SK-N-SH (cell line): ENCODE measurements at regions not wholly inside any gene's neighbourhood (a gene's known extent, or its start where the extent isn't known, plus 50 kb on each side); places are given as distances from the start of the nearest gene placed in this dataset.
"Not testable (repeated sequence)": the region's sequence is repeated elsewhere in the genome, so short reads cannot be mapped to it uniquely, and the experiment has no call there.

Experiments used
- CTCF ChIA-PET: fragments of 300-600, 350-600 bp; formaldehyde crosslinking; extraction: SDS; loops from one replicate; lab custom pipeline; 2021; lab: Yijun Ruan, JAX
- POLR2A ChIA-PET: fragments of 350-600 bp; sonication (Branson Sonifier 250); formaldehyde crosslinking; extraction: SDS; loops from one replicate; lab custom pipeline; 2020; ENCODE audit warnings: antibody characterized with exemption, inconsistent platforms; lab: Yijun Ruan, JAX
- DNase-seq: peaks from one replicate; pipeline ENCODE4 v3.0.0; 2012
- H2AFZ ChIP-seq: fragments of 200-600 bp; sonication (generic); 2 replicates; pipeline ENCODE4 v1.8.1; 2016; ENCODE audit warnings: antibody characterized with exemption, mild to moderate bottlenecking, low read depth
- H3F3A ChIP-seq: fragments of 200-600 bp; sonication (generic); replicated peaks from 2 replicates; pipeline ENCODE3; 2016; ENCODE audit warnings: antibody characterized with exemption, mild to moderate bottlenecking; ENCODE audit not compliant: insufficient read depth
- H3K27ac ChIP-seq, 2 experiments: fragments of 200-500 bp in 1 of 2; fragments of 200-600 bp in 1 of 2; sonication (Bioruptor generic) in 1 of 2; sonication (generic), shearing (Covaris generic) in 1 of 2; 2 replicates each; pipeline versions ENCODE4 v1.5.1 to v1.6.1; 2014 to 2016; ENCODE audit warnings: low read depth in 2 of 2, inconsistent platforms in 1 of 2, low read length in 1 of 2, mild to moderate bottlenecking in 1 of 2, mixed read lengths in 1 of 2
- H3K27me3 ChIP-seq: fragments of 200-600 bp; sonication (generic), shearing (Covaris generic); 2 replicates; pipeline ENCODE4 v1.6.1; 2016; ENCODE audit warnings: mixed run types; ENCODE audit not compliant: insufficient read depth
- H3K36me3 ChIP-seq, 2 experiments: fragments of 200-500 bp in 1 of 2; fragments of 200-600 bp in 1 of 2; sonication (Bioruptor generic) in 1 of 2; sonication (generic) in 1 of 2; replicated peaks in 1 of 2; 2 replicates each; pipeline versions ENCODE3 to v1.5.1; 2014 to 2016; ENCODE audit warnings: low read length in 1 of 2, mild to moderate bottlenecking in 1 of 2; ENCODE audit not compliant: insufficient read depth in 2 of 2, control insufficient read depth in 1 of 2
- H3K4me1 ChIP-seq, 2 experiments: fragments of 200-500 bp in 1 of 2; fragments of 200-600 bp in 1 of 2; sonication (Bioruptor generic) in 1 of 2; sonication (generic), shearing (Covaris generic) in 1 of 2; 2 replicates each; pipeline versions ENCODE4 v1.5.1 to v1.6.1; 2014 to 2016; ENCODE audit warnings: low read depth in 1 of 2, low read length in 1 of 2, mixed run types in 1 of 2; ENCODE audit not compliant: insufficient read depth in 2 of 2, control insufficient read depth in 1 of 2
- H3K4me2 ChIP-seq: fragments of 200-600 bp; sonication (generic), shearing (Covaris generic); 2 replicates; pipeline ENCODE4 v1.6.1; 2017; ENCODE audit warnings: mixed run types
- H3K4me3 ChIP-seq, 2 experiments: fragments of 200-500 bp in 1 of 2; fragments of 200-600 bp in 1 of 2; sonication (Bioruptor generic) in 1 of 2; sonication (generic), shearing (Covaris generic) in 1 of 2; 2 replicates each; pipeline versions ENCODE4 v1.5.1 to v1.8.1; 2014 to 2016; ENCODE audit warnings: low read depth in 2 of 2, inconsistent platforms in 1 of 2, low read length in 1 of 2, mild to moderate bottlenecking in 1 of 2, mixed read lengths in 1 of 2, moderate library complexity in 1 of 2
- H3K79me2 ChIP-seq: fragments of 200-600 bp; sonication (generic); 2 replicates; pipeline ENCODE4 v1.8.1; 2017; ENCODE audit warnings: mild to moderate bottlenecking; ENCODE audit not compliant: insufficient read depth
- H3K9ac ChIP-seq: fragments of 200-600 bp; sonication (generic); 2 replicates; pipeline ENCODE4 v1.6.1; 2017; ENCODE audit warnings: mixed run types
- H3K9me2 ChIP-seq: fragments of 200-600 bp; sonication (generic); 2 replicates; pipeline ENCODE4 v1.6.1; 2017; ENCODE audit warnings: mixed run types
- H3K9me3 ChIP-seq: fragments of 200-600 bp; sonication (generic); 2 replicates; pipeline ENCODE4 v1.6.1; 2017; ENCODE audit warnings: mixed run types, mild to moderate bottlenecking, moderate library complexity
- H4K20me1 ChIP-seq: fragments of 200-600 bp; sonication (generic); 2 replicates; pipeline ENCODE4 v1.6.1; 2017; ENCODE audit warnings: mild to moderate bottlenecking, mixed run types; ENCODE audit not compliant: insufficient read depth
- CHD2 ChIP-seq: fragments of 150-350 bp; IDR thresholded peaks from 2 replicates; pipeline ENCODE4 v1.6.1; 2018; ENCODE audit warnings: low read length; ENCODE audit not compliant: partially characterized antibody
- ELF1 ChIP-seq: IDR thresholded peaks from 2 replicates; pipeline ENCODE4 v1.4.0; 2012
- EZH2phosphoT487 ChIP-seq: fragments of 200-600 bp; sonication (generic); IDR thresholded peaks from 2 replicates; pipeline ENCODE4 v1.6.1; 2017; ENCODE audit warnings: low read depth, mixed run types, mild to moderate bottlenecking, antibody characterized with exemption, moderate library complexity, borderline replicate concordance
- FOXJ3 ChIP-seq: sonication (generic); formaldehyde crosslinking; IDR thresholded peaks from 2 replicates; pipeline ENCODE4 v1.5.1; 2020; ENCODE audit warnings: mild to moderate bottlenecking, missing genetic modification reagents
- GABPA ChIP-seq: IDR thresholded peaks from 2 replicates; pipeline ENCODE4 v1.4.0; 2012; ENCODE audit warnings: low read depth, mild to moderate bottlenecking
- GATA2 ChIP-seq: sonication (generic); formaldehyde crosslinking; IDR thresholded peaks from 2 replicates; pipeline ENCODE4 v1.5.0; 2020; ENCODE audit warnings: mild to moderate bottlenecking, missing genetic modification reagents
- JUND ChIP-seq: IDR thresholded peaks from 2 replicates; pipeline ENCODE4 v1.4.0; 2012
- PBX3 ChIP-seq: IDR thresholded peaks from 2 replicates; pipeline ENCODE4; 2012
- RAD21 ChIP-seq: IDR thresholded peaks from 2 replicates; pipeline ENCODE4 v1.6.1; 2012; ENCODE audit warnings: mild to moderate bottlenecking, low read length
- RFX5 ChIP-seq: IDR thresholded peaks from 2 replicates; pipeline ENCODE4 v1.6.1; 2012; ENCODE audit warnings: mild to moderate bottlenecking, improper control_type of control experiment, low read length
- RXRA ChIP-seq: IDR thresholded peaks from 2 replicates; pipeline ENCODE4 v1.4.0; 2012; ENCODE audit warnings: low read depth, mild to moderate bottlenecking, borderline replicate concordance
- TEAD4 ChIP-seq: IDR thresholded peaks from 2 replicates; pipeline ENCODE4 v1.4.0; 2012; ENCODE audit warnings: mild to moderate bottlenecking, borderline replicate concordance; ENCODE audit not compliant: insufficient read depth
- YY1 ChIP-seq: IDR thresholded peaks from 2 replicates; pipeline ENCODE4 v1.4.0; 2012; ENCODE audit warnings: low read depth, mild to moderate bottlenecking
- WGBS: methylation state at CpG from one replicate; pipeline ENCODE4 v1.1.6; 2017; ENCODE audit warnings: low lambda C conversion rate; 5-methylcytosine and 5-hydroxymethylcytosine counted together
- TF ChIP-seq, protein P1 (sequence below): fragments of 150-350 bp; IDR thresholded peaks from 2 replicates; pipeline ENCODE4 v1.6.1; 2017; ENCODE audit warnings: antibody characterized with exemption, low read length, low read depth, borderline replicate concordance

GRCh38 chr3:95343228-95343627 lies 1280.4 kb downstream of the NSUN3 start (continued):
- TF ChIP-seq, protein P1, sequence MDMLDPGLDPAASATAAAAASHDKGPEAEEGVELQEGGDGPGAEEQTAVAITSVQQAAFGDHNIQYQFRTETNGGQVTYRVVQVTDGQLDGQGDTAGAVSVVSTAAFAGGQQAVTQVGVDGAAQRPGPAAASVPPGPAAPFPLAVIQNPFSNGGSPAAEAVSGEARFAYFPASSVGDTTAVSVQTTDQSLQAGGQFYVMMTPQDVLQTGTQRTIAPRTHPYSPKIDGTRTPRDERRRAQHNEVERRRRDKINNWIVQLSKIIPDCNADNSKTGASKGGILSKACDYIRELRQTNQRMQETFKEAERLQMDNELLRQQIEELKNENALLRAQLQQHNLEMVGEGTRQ: no peak
- TF ChIP-seq RXRA: no peak
- no peak for TF ChIP-seq GABPA
- no peak for TF ChIP-seq RAD21
- TF ChIP-seq TEAD4: no peak
- TF ChIP-seq YY1: no peak

DNA sequence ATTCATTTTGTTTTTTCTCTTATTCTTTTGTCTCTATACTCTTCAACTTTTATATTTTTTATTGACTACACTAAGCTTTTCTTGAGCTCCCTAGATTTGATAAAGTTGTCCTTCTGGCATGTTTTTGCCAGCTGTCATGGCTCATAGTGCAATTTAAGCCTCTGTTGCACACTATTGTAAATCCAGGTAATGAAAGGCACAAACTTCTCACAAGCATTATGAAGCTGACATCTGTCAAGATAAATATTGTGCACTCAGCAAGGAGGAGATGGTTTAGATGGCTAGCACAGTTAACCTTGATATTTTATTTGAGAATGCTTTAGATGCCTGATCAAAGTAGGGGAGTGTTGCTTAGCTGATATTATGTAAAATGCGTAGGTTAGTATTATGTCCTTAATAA lies 1280.9 kb downstream of the NSUN3 start:
- Histone ChIP-seq H3K9ac (no peak overlapping the region), H3K4me2 (no peak overlapping the region), H3K4me3 (no peak overlapping the region), H3K4me1 (no peaks in the 10 kb centered on the region), H4K20me1 (no peaks in the 10 kb centered on the region), H3K27me3 (no peaks in the 10 kb centered on the region), H3K27ac (no peak overlapping the region), H3F3A (no peaks in the 10 kb centered on the region), H3K9me3 (no peaks in the 10 kb centered on the region), H3K36me3 (no peaks in the 10 kb centered on the region), H2AFZ (no peak overlapping the region), H3K79me2 (no peaks in the 10 kb centered on the region), H3K9me2 (no peaks in the 10 kb centered on the region)
- TF ChIP-seq JUND (no peak), PBX3 (no peak), RFX5 (no peak), CHD2 (no peak), TEAD4 (no peak), GATA2 (CRISPR knock-in tag) (no peak), EZH2phosphoT487 (no peak), FOXJ3 (no peak), ELF1 (no peak)
- no peak for DNase-seq
- POLR2A ChIA-PET: no interaction called here
- CTCF ChIA-PET: interaction anchor here (1.0 kb wide), 1 partner anchor 11 kb away, joined by 3 read pairs; no protein-coding TSS in a partner anchor
- WGBS: 50% methylated on average over 1 of the region's 1 CpG

GRCh38 chr3:95347936-95348335 lies 1285.1 kb downstream of the NSUN3 start:
- H3K4me1 ChIP-seq, H3K9me2 ChIP-seq, CTCF ChIA-PET, H3K9me3 ChIP-seq, DNase-seq, H3K36me3 ChIP-seq, H4K20me1 ChIP-seq, H2AFZ ChIP-seq, H3F3A ChIP-seq, H3K4me2 ChIP-seq, H3K27me3 ChIP-seq, H3K9ac ChIP-seq, H3K27ac ChIP-seq, H3K4me3 ChIP-seq, POLR2A ChIA-PET, H3K79me2 ChIP-seq: not testable (repeated sequence)
- 35% methylated on average over 4 of the region's 4 CpGs for WGBS
